Urinary bladder (tissue), 3 donors: ENCODE measurements at regions not wholly inside any gene's neighbourhood (a gene's known extent, or its start where the extent isn't known, plus 50 kb on each side); places are given as distances from the start of the nearest gene placed in this dataset.

Experiments
- DNase-seq: peaks from one replicate; pipeline ENCODE4 v3.0.0-alpha.2; 2015; ENCODE audit errors: extremely low spot score
- H3K27ac ChIP-seq: one replicate; pipeline ENCODE4 v1.5.1; 2013; ENCODE audit warnings: low read depth, mild to moderate bottlenecking, moderate library complexity
- H3K36me3 ChIP-seq: one replicate; pipeline ENCODE4 v1.6.1; 2013; ENCODE audit warnings: mild to moderate bottlenecking, moderate library complexity; ENCODE audit not compliant: insufficient read depth
- H3K4me1 ChIP-seq: one replicate; pipeline ENCODE4 v1.6.1; 2013; ENCODE audit warnings: mild to moderate bottlenecking, moderate library complexity; ENCODE audit not compliant: insufficient read depth
- H3K4me3 ChIP-seq: one replicate; pipeline ENCODE4 v1.5.1; 2013; ENCODE audit warnings: low read depth, low read length
- WGBS: extraction: QIAGEN DNeasy Blood & Tissue Kit; methylation state at CpG from one replicate; pipeline ENCODE4 v1.1.7; 2013; 5-methylcytosine and 5-hydroxymethylcytosine counted together
- donor health status: healthy with polysubstance abuse.
- donor health status: healthy.

DNA sequence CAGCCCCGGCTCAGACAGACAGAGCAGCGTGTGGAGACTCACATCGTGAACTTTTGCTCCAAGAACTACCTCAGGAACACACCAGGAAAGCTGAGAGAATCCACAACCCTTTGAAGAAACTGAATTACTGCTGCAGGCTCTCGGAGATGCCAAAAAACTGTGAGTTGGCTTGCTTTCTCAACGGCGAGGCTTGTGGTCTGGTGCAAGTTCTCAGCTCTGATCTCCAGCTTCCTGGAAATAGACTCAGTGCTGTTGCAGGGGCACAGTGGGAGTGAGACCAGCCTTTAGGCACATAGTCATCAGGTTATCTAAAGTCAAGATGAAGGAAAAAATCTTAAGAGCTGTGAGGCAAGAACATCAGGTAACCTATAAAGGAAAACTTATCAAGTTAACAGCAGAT, 273.7 kb upstream of the LRATD1 start:
- no peak for DNase-seq
- 88% methylated on average over 6 of the region's 6 CpGs for WGBS
- H3K4me1 ChIP-seq, result no peaks in the 10 kb centered on the region
- no peaks in the 10 kb centered on the region for H3K36me3 ChIP-seq
- no peak overlapping the region for H3K4me3 ChIP-seq
- H3K27ac ChIP-seq, result no peak overlapping the region

GRCh38 chr2:14363137-14363536, 269.4 kb upstream of the LRATD1 start:
- 79% methylated on average over 4 of the region's 4 CpGs for WGBS
- Histone ChIP-seq H3K27ac (no peak overlapping the region), H3K36me3 (no peaks in the 10 kb centered on the region), H3K4me3 (no peak overlapping the region), H3K4me1 (no peaks in the 10 kb centered on the region)
- DNase-seq, result no peak

- no peak for DNase-seq
- no peaks in the 10 kb centered on the region for H3K36me3 ChIP-seq
- no peak overlapping the region for H3K27ac ChIP-seq
- H3K4me3 ChIP-seq, result no peak overlapping the region
- WGBS, result 67% methylated on average over 3 of the region's 3 CpGs
- H3K4me1 ChIP-seq, result no peaks in the 10 kb centered on the region
These were observed 268.5 kb upstream of the LRATD1 start for GRCh38 chr2:14363976-14364375.

- Histone ChIP-seq H3K4me1 (no peaks in the 10 kb centered on the region), H3K27ac (no peak overlapping the region), H3K4me3 (no peak overlapping the region), H3K36me3 (no peaks in the 10 kb centered on the region)
- no peak for DNase-seq
- 90% methylated on average over 8 of the region's 8 CpGs for WGBS
These were observed 268.0 kb upstream of the LRATD1 start for GRCh38 chr2:14364471-14364870.

DNA sequence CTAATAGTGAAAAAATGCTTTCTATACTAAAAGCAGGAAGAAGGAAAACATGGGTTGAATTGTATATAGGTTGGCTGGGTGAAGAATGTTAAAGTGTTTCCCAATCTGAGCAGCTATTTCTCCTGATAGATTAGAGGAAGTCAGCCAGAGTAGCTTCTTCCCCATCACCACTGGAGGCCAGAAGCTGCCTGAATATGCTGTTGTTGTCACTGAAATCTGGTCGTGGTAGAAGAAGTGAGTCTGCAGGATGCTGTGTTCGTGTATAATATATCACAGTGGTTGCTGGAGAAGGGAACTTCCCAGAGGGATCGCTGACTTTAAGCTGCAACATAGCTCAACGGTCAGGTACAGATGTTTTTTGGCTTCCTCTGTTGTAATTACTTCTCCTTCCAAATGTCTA, 247.5 kb upstream of the LRATD1 start:
- DNase-seq, result no peak
- WGBS, result 33% methylated on average over 4 of the region's 4 CpGs
- Histone ChIP-seq H3K4me3 (no peak overlapping the region), H3K27ac (no peak overlapping the region), H3K36me3 (no peaks in the 10 kb centered on the region), H3K4me1 (no peaks in the 10 kb centered on the region)

DNA sequence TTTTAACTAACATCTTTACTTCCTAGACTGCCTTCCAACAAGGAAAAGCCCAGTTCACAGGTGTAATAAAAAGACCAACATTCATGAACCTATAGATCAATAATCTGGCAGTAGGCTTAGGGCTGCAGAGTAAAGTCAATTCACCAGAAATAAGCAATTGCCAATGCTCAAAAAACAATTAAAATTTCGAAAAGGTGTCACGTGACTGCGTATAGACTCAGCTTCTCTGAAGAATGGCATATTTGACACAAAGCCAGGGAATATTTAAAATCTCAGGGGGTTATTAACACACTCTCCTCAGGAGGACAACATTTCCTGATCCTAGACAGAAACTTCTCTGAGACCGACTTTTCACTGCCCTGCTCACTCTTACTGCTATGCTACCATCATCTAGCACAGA, 245.2 kb upstream of the LRATD1 start:
- Histone ChIP-seq H3K4me3 (no peak overlapping the region), H3K4me1 (no peaks in the 10 kb centered on the region), H3K27ac (no peak overlapping the region), H3K36me3 (no peaks in the 10 kb centered on the region)
- DNase-seq, result no peak
- 91% methylated on average over 4 of the region's 4 CpGs for WGBS

GRCh38 chr2:14388724-14389123, 243.8 kb upstream of the LRATD1 start:
- DNase-seq, result no peak
- Histone ChIP-seq H3K4me1 (no peaks in the 10 kb centered on the region), H3K4me3 (no peak overlapping the region), H3K27ac (no peak overlapping the region), H3K36me3 (no peaks in the 10 kb centered on the region)
- 89% methylated on average over 2 of the region's 2 CpGs for WGBS

- 81% methylated on average over 3 of the region's 3 CpGs for WGBS
- H3K4me1 ChIP-seq, result no peaks in the 10 kb centered on the region
- no peak overlapping the region for H3K27ac ChIP-seq
- no peaks in the 10 kb centered on the region for H3K36me3 ChIP-seq
- H3K4me3 ChIP-seq, result no peak overlapping the region
- no peak for DNase-seq
These were observed 235.9 kb upstream of the LRATD1 start for GRCh38 chr2:14396533-14397083.

DNA sequence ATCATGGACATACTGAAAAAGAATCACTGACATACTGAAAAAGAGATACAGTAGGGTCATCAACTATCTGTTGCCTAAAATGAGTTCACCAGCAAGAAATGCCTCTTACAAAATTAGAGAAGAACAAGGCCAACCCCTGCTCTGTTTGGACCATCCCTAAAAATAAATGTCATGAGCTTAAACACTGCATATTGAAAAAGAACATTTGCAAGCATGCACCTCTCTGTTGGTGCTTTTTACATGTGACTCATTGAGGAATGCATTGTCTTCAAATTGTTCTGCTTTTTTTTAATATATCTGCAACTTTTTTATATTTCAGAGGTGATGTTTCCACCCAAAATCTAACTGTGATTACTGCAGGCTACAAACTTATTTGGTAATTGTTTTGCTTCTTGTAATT, 233.9 kb upstream of the LRATD1 start:
- no peak overlapping the region for H3K27ac ChIP-seq
- DNase-seq, result no peak
- H3K36me3 ChIP-seq, result no peaks in the 10 kb centered on the region
- no peaks in the 10 kb centered on the region for H3K4me1 ChIP-seq
- H3K4me3 ChIP-seq, result no peak overlapping the region

- WGBS, result 38% methylated on average over 4 of the region's 4 CpGs
- H3K36me3 ChIP-seq, result no peaks in the 10 kb centered on the region
- H3K27ac ChIP-seq, result no peak overlapping the region
- no peak for DNase-seq
- no peaks in the 10 kb centered on the region for H3K4me1 ChIP-seq
- H3K4me3 ChIP-seq, result no peak overlapping the region
These were observed 230.6 kb upstream of the LRATD1 start for GRCh38 chr2:14401873-14402272.

- 76% methylated on average over 3 of the region's 3 CpGs for WGBS
These were observed 223.8 kb upstream of the LRATD1 start for GRCh38 chr2:14408695-14409094.

GRCh38 chr2:14417551-14417950, 215.0 kb upstream of the LRATD1 start:
- Histone ChIP-seq H3K4me3 (no peak overlapping the region), H3K36me3 (no peaks in the 10 kb centered on the region), H3K27ac (no peak overlapping the region), H3K4me1 (no peaks in the 10 kb centered on the region)
- no peak for DNase-seq
- 53% methylated on average over 4 of the region's 4 CpGs for WGBS

More at GRCh38 chr2:14408695-14409094, 223.8 kb upstream of the LRATD1 start:
- Histone ChIP-seq H3K4me3 (no peak overlapping the region), H3K4me1 (no peaks in the 10 kb centered on the region), H3K27ac (no peak overlapping the region), H3K36me3 (no peaks in the 10 kb centered on the region)
- no peak for DNase-seq

GRCh38 chr2:14418115-14418514, 214.4 kb upstream of the LRATD1 start:
- no peak overlapping the region for H3K27ac ChIP-seq
- no peaks in the 10 kb centered on the region for H3K36me3 ChIP-seq
- H3K4me3 ChIP-seq, result no peak overlapping the region
- H3K4me1 ChIP-seq, result no peaks in the 10 kb centered on the region
- DNase-seq, result no peak

GRCh38 chr2:14420851-14421250, 211.7 kb upstream of the LRATD1 start:
- DNase-seq, result no peak
- Histone ChIP-seq H3K4me3 (no peak overlapping the region), H3K4me1 (no peaks in the 10 kb centered on the region), H3K36me3 (no peaks in the 10 kb centered on the region), H3K27ac (no peak overlapping the region)
- WGBS, result 83% methylated on average over 5 of the region's 5 CpGs

DNA sequence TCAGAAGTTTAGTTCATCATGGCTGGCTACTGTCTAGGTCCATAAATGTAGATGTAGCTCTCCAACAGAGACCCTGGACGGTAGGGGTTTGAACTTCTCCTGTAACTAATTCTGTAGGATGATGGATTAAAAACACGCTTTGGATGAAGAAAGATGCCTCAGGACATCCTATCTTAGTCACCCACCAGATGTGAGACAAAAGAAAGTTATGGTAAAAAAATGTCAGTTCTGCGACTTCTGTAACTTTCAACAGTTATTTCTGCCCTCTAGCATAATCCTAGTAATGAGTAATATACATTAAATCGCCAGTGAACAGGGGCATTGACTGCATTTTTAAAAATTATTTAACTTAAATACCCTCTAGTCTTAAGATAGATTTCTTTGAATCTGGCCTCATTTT, 210.1 kb upstream of the LRATD1 start:
- DNase-seq, result no peak
- no peaks in the 10 kb centered on the region for H3K4me1 ChIP-seq
- H3K4me3 ChIP-seq, result no peak overlapping the region
- H3K27ac ChIP-seq, result no peak overlapping the region
- 90% methylated on average over 4 of the region's 4 CpGs for WGBS
- no peaks in the 10 kb centered on the region for H3K36me3 ChIP-seq
